GM12878 (cell line): ENCODE measurements at regions not wholly inside any gene's neighbourhood (a gene's known extent, or its start where the extent isn't known, plus 50 kb on each side); places are given as distances from the start of the nearest gene placed in this dataset.

Experiments
- ATAC-seq: fragments of 200-7000 bp; cut with Tn5 transposase; 3 replicates; pipeline ENCODE4 v1.9.1; 2020; ENCODE audit warnings: mild to moderate bottlenecking, moderate library complexity
- BruUV-seq: library from RNA; stranded (reverse); fragments of 400-500 nt; replicated peaks from 2 replicates; lab custom pipeline; 2021; lab: Mats Ljungman, UMichigan
- CTCF ChIA-PET: fragments of 300-600 bp; sonication (Branson Sonifier 250); formaldehyde crosslinking; extraction: SDS; loops from one replicate; lab custom pipeline; 2021; ENCODE audit warnings: inconsistent platforms; lab: Yijun Ruan, JAX
- POLR2A ChIA-PET: fragments of 350-600 bp; formaldehyde crosslinking; extraction: SDS; loops from one replicate; lab custom pipeline; 2021; ENCODE audit warnings: inconsistent platforms; lab: Charles Lee
- RAD21 ChIA-PET: fragments of 300-600 bp; sonication (Branson Sonifier 250); formaldehyde crosslinking; loops from one replicate; lab custom pipeline; 2023; ENCODE audit warnings: antibody characterized with exemption; ENCODE audit not compliant: unreplicated experiment; lab: Charles Lee
- SMC1A ChIA-PET: fragments of 300-600 bp; sonication (Branson Sonifier 250); formaldehyde crosslinking; loops from one replicate; lab custom pipeline; 2023; ENCODE audit not compliant: unreplicated experiment, uncharacterized antibody; lab: Charles Lee
- DNase-seq: peaks from one replicate; pipeline ENCODE4 v3.0.0-alpha.2; 2011; ENCODE audit warnings: low read depth, low spot score
- FAIRE-seq: peaks from 3 replicates; lab custom pipeline; 2011; peaks lifted over from hg19 to GRCh38; lab: Jason Lieb, UNC
- H2AFZ ChIP-seq: 2 replicates; pipeline ENCODE4 v1.6.0; 2011; ENCODE audit warnings: low read depth, low read length, control low read depth; ENCODE audit not compliant: control insufficient read depth
- H3K27ac ChIP-seq: 2 replicates; pipeline ENCODE4 v1.5.1; 2011; ENCODE audit warnings: control low read depth; ENCODE audit not compliant: control insufficient read depth, insufficient read depth
- H3K27me3 ChIP-seq, 2 experiments: replicated peaks in 1 of 2; 2 replicates each; pipeline versions ENCODE4 v1.6.0 to v1.6.1; 2011; ENCODE audit warnings: low read length in 1 of 2; ENCODE audit not compliant: control insufficient read depth in 2 of 2, insufficient read depth in 2 of 2
- H3K36me3 ChIP-seq, 2 experiments: 2 replicates each; pipeline ENCODE4 v1.5.1; 2011; ENCODE audit warnings: low read length in 1 of 2; ENCODE audit not compliant: control insufficient read depth in 2 of 2, insufficient read depth in 2 of 2
- H3K4me1 ChIP-seq: 2 replicates; pipeline ENCODE4 v1.6.1; 2011; ENCODE audit warnings: mild to moderate bottlenecking, low read length, moderate library complexity, mixed read lengths; ENCODE audit not compliant: control insufficient read depth, insufficient read depth
- H3K4me2 ChIP-seq: 2 replicates; pipeline ENCODE4 v1.6.0; 2011; ENCODE audit warnings: control low read depth; ENCODE audit not compliant: control insufficient read depth, insufficient read depth
- H3K4me3 ChIP-seq: fragments of 200-600 bp; sonication (generic); 2 replicates; pipeline ENCODE4 v1.5.1; 2016
- H3K79me2 ChIP-seq: 2 replicates; pipeline ENCODE4 v1.6.0; 2011; ENCODE audit warnings: low read length; ENCODE audit not compliant: control insufficient read depth, insufficient read depth
- H3K9ac ChIP-seq: 2 replicates; pipeline ENCODE4 v1.8.0; 2011; ENCODE audit warnings: low read length, control low read depth, mixed read lengths; ENCODE audit not compliant: control insufficient read depth, insufficient read depth
- H3K9me3 ChIP-seq: replicated peaks from 3 replicates; pipeline ENCODE4 v1.5.1; 2011; ENCODE audit warnings: mild to moderate bottlenecking, low read length; ENCODE audit not compliant: control insufficient read depth, insufficient read depth
- H4K20me1 ChIP-seq: 2 replicates; pipeline ENCODE4 v1.6.0; 2011; ENCODE audit not compliant: control insufficient read depth, insufficient read depth
- ATF2 ChIP-seq: IDR thresholded peaks from 2 replicates; pipeline ENCODE4 v1.6.1; 2012; ENCODE audit warnings: low read length, inconsistent platforms
- BRCA1 ChIP-seq: IDR thresholded peaks from 2 replicates; pipeline ENCODE4 v1.6.1; 2011; ENCODE audit warnings: low read depth, low read length, improper control_type of control experiment
- E4F1 ChIP-seq: fragments of 450-650 bp; IDR thresholded peaks from 2 replicates; pipeline ENCODE4 v1.6.1; 2018; ENCODE audit warnings: borderline replicate concordance, mild to moderate bottlenecking; ENCODE audit not compliant: partially characterized antibody
- ELK1 ChIP-seq: IDR thresholded peaks from 2 replicates; pipeline ENCODE4 v1.6.1; 2012; ENCODE audit warnings: low read depth, low read length, improper control_type of control experiment
- EP300 ChIP-seq, 2 experiments: fragments of 150-350 bp in 1 of 2; IDR thresholded peaks; 2 replicates each; pipeline ENCODE4 v1.6.1; 2011 to 2012; ENCODE audit warnings: low read depth in 2 of 2, low read length in 2 of 2, borderline replicate concordance in 1 of 2, improper control_type of control experiment in 1 of 2, inconsistent platforms in 1 of 2; ENCODE audit not compliant: control insufficient read depth in 1 of 2
- HCFC1 ChIP-seq: fragments of 150-350 bp; IDR thresholded peaks from 2 replicates; pipeline ENCODE4 v1.6.1; 2014; ENCODE audit warnings: low read length
- IRF5 ChIP-seq: fragments of 450-650 bp; IDR thresholded peaks from 2 replicates; pipeline ENCODE4 v1.6.1; 2017; ENCODE audit warnings: borderline replicate concordance
- MEF2B ChIP-seq: fragments of 450-650 bp; IDR thresholded peaks from 2 replicates; pipeline ENCODE4 v1.6.1; 2018; ENCODE audit warnings: mild to moderate bottlenecking, moderate library complexity; ENCODE audit not compliant: partially characterized antibody, poor library complexity, severe bottlenecking
- RELB ChIP-seq: fragments of 450-650 bp; IDR thresholded peaks from 2 replicates; pipeline ENCODE4 v1.6.1; 2017; ENCODE audit warnings: low read depth, mild to moderate bottlenecking, moderate library complexity
- RUNX3 ChIP-seq: IDR thresholded peaks from 2 replicates; pipeline ENCODE4 v1.6.1; 2012; ENCODE audit warnings: low read length, inconsistent platforms
- SREBF1 ChIP-seq: IDR thresholded peaks from 2 replicates; pipeline ENCODE4 v1.6.1; 2012; ENCODE audit warnings: mild to moderate bottlenecking, low read length
- ZSCAN29 ChIP-seq: fragments of 450-650 bp; IDR thresholded peaks from 2 replicates; pipeline ENCODE4 v1.6.1; 2017; ENCODE audit warnings: mild to moderate bottlenecking, moderate library complexity
- WGBS: methylation state at CpG from one replicate; pipeline ENCODE4 v1.1.6; 2016; ENCODE audit warnings: low lambda C conversion rate; ENCODE audit not compliant: insufficient replicate concordance, insufficient coverage; ENCODE audit errors: missing lambda C conversion rate; 5-methylcytosine and 5-hydroxymethylcytosine counted together
- in situ Hi-C: fragments of 300-500 bp; cut with MboI; formaldehyde crosslinking; loops from 9 replicates; pipeline ENCODE4 v1.14.3; 2018; ENCODE audit warnings: mixed read lengths
- intact Hi-C: fragments of 100-400 bp; cut with micrococcal nuclease; formaldehyde crosslinking; loops from one replicate; pipeline ENCODE4 v1.14.2; 2022; ENCODE audit not compliant: unreplicated experiment

- TF ChIP-seq E4F1 (no peak), BRCA1 (no peak), ATF2 (no peak), ZSCAN29 (no peak), ELK1 (no peak), MEF2B (no peak), RUNX3 (no peak)
Observed at GRCh38 chr18:10197097-10197496, 257.3 kb upstream of the APCDD1 start (continued).

- Histone ChIP-seq H3K9ac (no peak overlapping the region), H3K36me3 (no peaks in the 10 kb centered on the region)
- FAIRE-seq, result no peak
- TF ChIP-seq HCFC1 (no peak), ELK1 (no peak), RELB (no peak), SREBF1 (no peak), EP300 (IDR thresholded peaks at IDR 0.05; ENCODE audit: borderline replicate concordance in 1 of 2, control insufficient read depth in 1 of 2, low read depth in 2 of 2, low read length in 2 of 2) (no peak), IRF5 (no peak)
Observed at GRCh38 chr18:10201226-10201625, 253.2 kb upstream of the APCDD1 start.

More at GRCh38 chr18:10201226-10201625, 253.2 kb upstream of the APCDD1 start:
- Histone ChIP-seq H3K4me1 (no peaks in the 10 kb centered on the region), H4K20me1 (no peaks in the 10 kb centered on the region), H2AFZ (no peak overlapping the region), H3K9me3 (no peaks in the 10 kb centered on the region), H3K4me2 (no peak overlapping the region), H3K27me3 (peaks cover 0 to 2% of the 10 kb centered on the region in 2 experiments; a peak in 1 of 4 replicates), H3K27ac (no peak overlapping the region), H3K79me2 (no peaks in the 10 kb centered on the region), H3K4me3 (no peak overlapping the region)
- ChIA-PET CTCF (interaction anchor here (0.6 kb wide), 1 partner anchor 289 kb away, joined by 4 read pairs; no protein-coding TSS in a partner anchor), RAD21 (no interaction called here), SMC1A (interaction anchor here (1.7 kb wide), 1 partner anchor 29 kb away, joined by 5 read pairs; no protein-coding TSS in a partner anchor), POLR2A (no interaction called here)
- intact Hi-C loops, result loop anchor here (10.0 kb wide), 1 partner anchor 64 kb away; no protein-coding TSS in a partner anchor
- no TSS peak for BruUV-seq
- ATAC-seq (no peak), DNase-seq (no peak)
- WGBS, result 42% methylated on average over 5 of the region's 5 CpGs
- in situ Hi-C loops, result no loop called here
